WTC11 (cell line): ENCODE measurements at regions not wholly inside any gene's neighbourhood (a gene's known extent, or its start where the extent isn't known, plus 50 kb on each side); places are given as distances from the start of the nearest gene placed in this dataset.

Source experiments
- ATAC-seq: fragments of 200-7000 bp; cut with Tn5 transposase; 2 replicates; pipeline ENCODE4 v1.10.0; 2021; ENCODE audit warnings: mild to moderate bottlenecking, moderate library complexity
- CTCF ChIA-PET: fragments of 300-600 bp; sonication (Branson Sonifier 250); formaldehyde crosslinking; loops from one replicate; lab custom pipeline; 2021; ENCODE audit warnings: antibody characterized with exemption; lab: Charles Lee
- POLR2A ChIA-PET: fragments of 350-600 bp; sonication (Branson Sonifier 250); formaldehyde crosslinking; loops from one replicate; lab custom pipeline; 2021; ENCODE audit warnings: antibody characterized with exemption; lab: Charles Lee
- DNase-seq: peaks from one replicate; pipeline ENCODE4 v3.0.0; 2021; ENCODE audit warnings: low spot score
- H3K27ac Mint-ChIP-seq: 2 replicates; pipeline ENCODE4 v1.8.0; 2021; ENCODE audit warnings: mixed read lengths
- H3K27me3 Mint-ChIP-seq: 2 replicates; pipeline ENCODE4 v1.8.0; 2021; ENCODE audit warnings: low read depth, mild to moderate bottlenecking, moderate library complexity, mixed read lengths
- H3K36me3 Mint-ChIP-seq: 2 replicates; pipeline ENCODE4 v1.8.0; 2021; ENCODE audit warnings: mixed read lengths
- H3K4me1 Mint-ChIP-seq: 2 replicates; pipeline ENCODE4 v1.8.0; 2022; ENCODE audit warnings: mixed read lengths
- H3K4me3 Mint-ChIP-seq: 2 replicates; pipeline ENCODE4 v1.8.0; 2021; ENCODE audit warnings: mild to moderate bottlenecking, moderate library complexity, mixed read lengths
- H3K9me3 Mint-ChIP-seq: 2 replicates; pipeline ENCODE4 v1.8.0; 2021; ENCODE audit warnings: mixed read lengths
- KAT7 ChIP-seq: sonication (generic); formaldehyde crosslinking; IDR thresholded peaks from 2 replicates; pipeline ENCODE4 v1.8.1; 2023; ENCODE audit warnings: missing genetic modification reagents, mild to moderate bottlenecking, borderline replicate concordance
- NFYB ChIP-seq: sonication (generic); formaldehyde crosslinking; conservative IDR thresholded peaks from 2 replicates; pipeline ENCODE4 v1.8.0; 2022; ENCODE audit warnings: low read depth, missing genetic modification reagents
- NR1H2 ChIP-seq: sonication (generic); formaldehyde crosslinking; IDR thresholded peaks from 2 replicates; pipeline ENCODE4 v1.9.0; 2021; ENCODE audit warnings: mild to moderate bottlenecking, moderate library complexity, missing genetic modification reagents
- NR2C2 ChIP-seq: sonication (generic); formaldehyde crosslinking; IDR thresholded peaks from 2 replicates; pipeline ENCODE4 v1.8.0; 2022; ENCODE audit warnings: mild to moderate bottlenecking, missing genetic modification reagents
- RORB ChIP-seq: fragments of 250-450 bp; sonication (Bioruptor Pico); IDR thresholded peaks from 2 replicates; pipeline ENCODE4 v1.9.0; 2021; ENCODE audit warnings: mild to moderate bottlenecking
- TEAD1 ChIP-seq: sonication (generic); formaldehyde crosslinking; IDR thresholded peaks from 2 replicates; pipeline ENCODE4 v1.8.0; 2022; ENCODE audit warnings: mild to moderate bottlenecking, missing genetic modification reagents
- TP53 ChIP-seq: sonication (generic); formaldehyde crosslinking; IDR thresholded peaks from 2 replicates; pipeline ENCODE4 v1.8.1; 2023; ENCODE audit warnings: mild to moderate bottlenecking, missing genetic modification reagents
- ZNF138 ChIP-seq: sonication (generic); formaldehyde crosslinking; conservative IDR thresholded peaks from 2 replicates; pipeline ENCODE4 v1.8.1; 2022; ENCODE audit warnings: mild to moderate bottlenecking, moderate library complexity, missing genetic modification reagents
- ZNF416 ChIP-seq: fragments of 250-450 bp; sonication (Bioruptor Pico); IDR thresholded peaks from 2 replicates; pipeline ENCODE4 v1.9.0; 2021; ENCODE audit warnings: mild to moderate bottlenecking, inconsistent platforms
- ZNF423 ChIP-seq: fragments of 250-450 bp; sonication (Bioruptor Pico); IDR thresholded peaks from 2 replicates; pipeline ENCODE4 v2.1.2; 2022; ENCODE audit warnings: mild to moderate bottlenecking, moderate library complexity
- TF ChIP-seq, protein P1 (sequence below): fragments of 250-450 bp; sonication (Bioruptor Pico); conservative IDR thresholded peaks from 2 replicates; pipeline ENCODE4 v1.9.0; 2021; ENCODE audit warnings: mild to moderate bottlenecking
- TF ChIP-seq, protein P2 (sequence below): sonication (generic); formaldehyde crosslinking; IDR thresholded peaks from 2 replicates; pipeline ENCODE4 v1.8.1; 2022; ENCODE audit warnings: low read depth, mild to moderate bottlenecking, moderate library complexity, missing genetic modification reagents, borderline replicate concordance
- TF ChIP-seq, protein P3 (sequence below): sonication (generic); formaldehyde crosslinking; IDR thresholded peaks from 2 replicates; pipeline ENCODE4 v1.8.0; 2023; ENCODE audit warnings: missing genetic modification reagents, mild to moderate bottlenecking, borderline replicate concordance
- TF ChIP-seq, protein P4 (sequence below): sonication (generic); formaldehyde crosslinking; IDR thresholded peaks from 2 replicates; pipeline ENCODE4 v1.8.1; 2023; ENCODE audit warnings: mild to moderate bottlenecking, missing genetic modification reagents
- TF ChIP-seq, protein P5 (sequence below): sonication (generic); formaldehyde crosslinking; IDR thresholded peaks from 2 replicates; pipeline ENCODE4 v1.8.1; 2022; ENCODE audit warnings: mild to moderate bottlenecking, moderate library complexity, missing genetic modification reagents
- TF ChIP-seq, protein P6 (sequence below): sonication (generic); formaldehyde crosslinking; IDR thresholded peaks from 2 replicates; pipeline ENCODE4 v1.8.1; 2023; ENCODE audit warnings: mild to moderate bottlenecking, missing genetic modification reagents, borderline replicate concordance
- TF ChIP-seq, protein P7 (sequence below): sonication (generic); formaldehyde crosslinking; IDR thresholded peaks from 2 replicates; pipeline ENCODE4 v1.8.0; 2022; ENCODE audit warnings: mild to moderate bottlenecking, missing genetic modification reagents

DNA sequence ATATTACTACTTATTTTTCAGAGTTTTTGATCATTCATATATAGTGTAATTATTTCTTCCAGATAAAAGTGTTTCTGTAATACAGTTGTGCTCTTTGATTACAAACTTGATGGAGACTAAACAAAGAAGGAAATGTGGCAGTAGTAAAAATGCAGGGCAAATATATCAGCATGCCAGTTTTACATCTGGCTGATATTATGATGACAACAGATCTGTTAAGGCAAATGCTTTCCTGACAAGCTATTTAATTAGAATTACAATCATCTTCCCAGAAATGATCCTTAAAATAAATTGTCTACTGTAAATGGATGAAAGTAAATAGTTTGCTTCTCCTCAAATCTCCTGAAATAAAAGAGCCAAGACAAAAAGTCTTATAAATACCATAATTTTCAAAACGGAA is 1659.8 kb downstream of the BRINP3 start (continued):
- TF ChIP-seq, protein P1, sequence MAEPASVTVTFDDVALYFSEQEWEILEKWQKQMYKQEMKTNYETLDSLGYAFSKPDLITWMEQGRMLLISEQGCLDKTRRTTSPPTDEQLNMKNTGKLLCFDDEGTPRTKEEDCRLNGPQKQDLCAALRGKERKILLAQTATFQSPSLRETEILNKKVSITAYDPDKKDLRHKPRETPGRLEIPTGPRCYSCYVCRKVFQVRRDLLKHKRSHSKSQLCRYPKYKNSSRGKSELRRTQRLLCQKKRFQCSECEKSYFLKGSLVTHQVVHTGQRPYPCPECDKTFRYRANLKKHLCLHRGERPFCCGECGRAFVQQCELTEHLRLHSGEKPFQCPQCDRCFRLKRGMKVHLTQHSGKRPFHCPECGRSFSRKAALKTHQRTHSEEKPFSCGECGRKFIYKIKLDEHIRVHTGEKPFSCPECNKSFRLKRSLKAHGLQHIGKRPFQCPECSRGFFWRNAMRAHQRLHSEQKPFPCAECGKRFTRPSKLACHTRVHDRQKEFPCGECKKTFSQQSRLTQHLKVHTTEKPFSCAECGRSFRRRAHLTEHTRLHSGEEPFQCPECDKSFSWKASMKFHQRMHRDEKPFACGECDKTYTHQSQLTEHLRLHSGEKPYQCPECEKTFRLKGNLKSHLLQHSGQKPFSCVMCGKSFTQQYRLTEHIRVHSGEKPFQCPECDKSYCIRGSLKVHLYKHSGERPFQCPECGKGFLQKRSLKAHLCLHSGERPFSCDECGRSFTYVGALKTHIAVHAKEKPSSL (CRISPR knock-in tag) = no peak
- TF ChIP-seq RORB (CRISPR knock-in tag) (no peak), NFYB (no peak), TEAD1 (no peak), NR2C2 (CRISPR knock-in tag) (no peak)
- TF ChIP-seq, protein P2, sequence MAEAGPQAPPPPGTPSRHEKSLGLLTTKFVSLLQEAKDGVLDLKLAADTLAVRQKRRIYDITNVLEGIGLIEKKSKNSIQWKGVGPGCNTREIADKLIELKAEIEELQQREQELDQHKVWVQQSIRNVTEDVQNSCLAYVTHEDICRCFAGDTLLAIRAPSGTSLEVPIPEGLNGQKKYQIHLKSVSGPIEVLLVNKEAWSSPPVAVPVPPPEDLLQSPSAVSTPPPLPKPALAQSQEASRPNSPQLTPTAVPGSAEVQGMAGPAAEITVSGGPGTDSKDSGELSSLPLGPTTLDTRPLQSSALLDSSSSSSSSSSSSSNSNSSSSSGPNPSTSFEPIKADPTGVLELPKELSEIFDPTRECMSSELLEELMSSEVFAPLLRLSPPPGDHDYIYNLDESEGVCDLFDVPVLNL = no peak
- TF ChIP-seq, protein P3, sequence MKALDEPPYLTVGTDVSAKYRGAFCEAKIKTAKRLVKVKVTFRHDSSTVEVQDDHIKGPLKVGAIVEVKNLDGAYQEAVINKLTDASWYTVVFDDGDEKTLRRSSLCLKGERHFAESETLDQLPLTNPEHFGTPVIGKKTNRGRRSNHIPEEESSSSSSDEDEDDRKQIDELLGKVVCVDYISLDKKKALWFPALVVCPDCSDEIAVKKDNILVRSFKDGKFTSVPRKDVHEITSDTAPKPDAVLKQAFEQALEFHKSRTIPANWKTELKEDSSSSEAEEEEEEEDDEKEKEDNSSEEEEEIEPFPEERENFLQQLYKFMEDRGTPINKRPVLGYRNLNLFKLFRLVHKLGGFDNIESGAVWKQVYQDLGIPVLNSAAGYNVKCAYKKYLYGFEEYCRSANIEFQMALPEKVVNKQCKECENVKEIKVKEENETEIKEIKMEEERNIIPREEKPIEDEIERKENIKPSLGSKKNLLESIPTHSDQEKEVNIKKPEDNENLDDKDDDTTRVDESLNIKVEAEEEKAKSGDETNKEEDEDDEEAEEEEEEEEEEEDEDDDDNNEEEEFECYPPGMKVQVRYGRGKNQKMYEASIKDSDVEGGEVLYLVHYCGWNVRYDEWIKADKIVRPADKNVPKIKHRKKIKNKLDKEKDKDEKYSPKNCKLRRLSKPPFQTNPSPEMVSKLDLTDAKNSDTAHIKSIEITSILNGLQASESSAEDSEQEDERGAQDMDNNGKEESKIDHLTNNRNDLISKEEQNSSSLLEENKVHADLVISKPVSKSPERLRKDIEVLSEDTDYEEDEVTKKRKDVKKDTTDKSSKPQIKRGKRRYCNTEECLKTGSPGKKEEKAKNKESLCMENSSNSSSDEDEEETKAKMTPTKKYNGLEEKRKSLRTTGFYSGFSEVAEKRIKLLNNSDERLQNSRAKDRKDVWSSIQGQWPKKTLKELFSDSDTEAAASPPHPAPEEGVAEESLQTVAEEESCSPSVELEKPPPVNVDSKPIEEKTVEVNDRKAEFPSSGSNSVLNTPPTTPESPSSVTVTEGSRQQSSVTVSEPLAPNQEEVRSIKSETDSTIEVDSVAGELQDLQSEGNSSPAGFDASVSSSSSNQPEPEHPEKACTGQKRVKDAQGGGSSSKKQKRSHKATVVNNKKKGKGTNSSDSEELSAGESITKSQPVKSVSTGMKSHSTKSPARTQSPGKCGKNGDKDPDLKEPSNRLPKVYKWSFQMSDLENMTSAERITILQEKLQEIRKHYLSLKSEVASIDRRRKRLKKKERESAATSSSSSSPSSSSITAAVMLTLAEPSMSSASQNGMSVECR (CRISPR knock-in tag) = no peak
- TF ChIP-seq, protein P4, sequence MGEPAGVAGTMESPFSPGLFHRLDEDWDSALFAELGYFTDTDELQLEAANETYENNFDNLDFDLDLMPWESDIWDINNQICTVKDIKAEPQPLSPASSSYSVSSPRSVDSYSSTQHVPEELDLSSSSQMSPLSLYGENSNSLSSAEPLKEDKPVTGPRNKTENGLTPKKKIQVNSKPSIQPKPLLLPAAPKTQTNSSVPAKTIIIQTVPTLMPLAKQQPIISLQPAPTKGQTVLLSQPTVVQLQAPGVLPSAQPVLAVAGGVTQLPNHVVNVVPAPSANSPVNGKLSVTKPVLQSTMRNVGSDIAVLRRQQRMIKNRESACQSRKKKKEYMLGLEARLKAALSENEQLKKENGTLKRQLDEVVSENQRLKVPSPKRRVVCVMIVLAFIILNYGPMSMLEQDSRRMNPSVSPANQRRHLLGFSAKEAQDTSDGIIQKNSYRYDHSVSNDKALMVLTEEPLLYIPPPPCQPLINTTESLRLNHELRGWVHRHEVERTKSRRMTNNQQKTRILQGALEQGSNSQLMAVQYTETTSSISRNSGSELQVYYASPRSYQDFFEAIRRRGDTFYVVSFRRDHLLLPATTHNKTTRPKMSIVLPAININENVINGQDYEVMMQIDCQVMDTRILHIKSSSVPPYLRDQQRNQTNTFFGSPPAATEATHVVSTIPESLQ (CRISPR knock-in tag) = no peak

DNA sequence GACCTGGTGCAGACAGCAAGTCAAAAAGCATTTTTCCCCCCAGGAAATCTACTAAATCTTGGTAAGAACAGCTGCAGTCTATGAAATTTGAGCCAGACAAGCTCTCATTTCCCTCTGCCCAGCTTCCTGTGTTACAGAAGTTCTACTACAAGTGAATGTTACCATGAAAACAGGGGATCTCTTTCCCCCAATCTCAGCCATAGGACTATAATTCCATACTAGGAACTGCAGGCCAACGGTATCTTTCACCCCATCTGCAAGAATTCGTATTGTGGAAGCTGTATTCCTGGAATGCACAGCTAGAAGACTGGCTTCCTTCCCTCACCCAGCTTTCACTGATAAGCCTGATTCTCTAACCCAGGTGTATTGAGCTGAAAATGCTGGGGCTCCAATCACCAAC is 1655.4 kb downstream of the BRINP3 start:
- Mint-ChIP-seq H3K36me3 (no peaks in the 10 kb centered on the region), H3K4me1 (peaks cover 17% of the 10 kb centered on the region), H3K9me3 (no peaks in the 10 kb centered on the region), H3K4me3 (no peak overlapping the region), H3K27me3 (no peaks in the 10 kb centered on the region), H3K27ac (no peak overlapping the region)
- CTCF ChIA-PET = interaction anchor here (0.9 kb wide), 1 partner anchor 40 kb away, joined by 4 read pairs; no protein-coding TSS in a partner anchor
- no peak for DNase-seq
- peak; percentile 74 for ATAC-seq
- POLR2A ChIA-PET = no interaction called here
- TF ChIP-seq NR1H2 = no peak
- no peak for TF ChIP-seq TP53 (CRISPR knock-in tag)
- TF ChIP-seq, protein P5, sequence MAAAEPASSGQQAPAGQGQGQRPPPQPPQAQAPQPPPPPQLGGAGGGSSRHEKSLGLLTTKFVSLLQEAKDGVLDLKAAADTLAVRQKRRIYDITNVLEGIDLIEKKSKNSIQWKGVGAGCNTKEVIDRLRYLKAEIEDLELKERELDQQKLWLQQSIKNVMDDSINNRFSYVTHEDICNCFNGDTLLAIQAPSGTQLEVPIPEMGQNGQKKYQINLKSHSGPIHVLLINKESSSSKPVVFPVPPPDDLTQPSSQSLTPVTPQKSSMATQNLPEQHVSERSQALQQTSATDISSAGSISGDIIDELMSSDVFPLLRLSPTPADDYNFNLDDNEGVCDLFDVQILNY (CRISPR knock-in tag) = no peak
- TF ChIP-seq, protein P1 (CRISPR knock-in tag) = no peak
- TF ChIP-seq ZNF416 (CRISPR knock-in tag) = no peak
- TF ChIP-seq KAT7 = no peak
- TF ChIP-seq, protein P6, sequence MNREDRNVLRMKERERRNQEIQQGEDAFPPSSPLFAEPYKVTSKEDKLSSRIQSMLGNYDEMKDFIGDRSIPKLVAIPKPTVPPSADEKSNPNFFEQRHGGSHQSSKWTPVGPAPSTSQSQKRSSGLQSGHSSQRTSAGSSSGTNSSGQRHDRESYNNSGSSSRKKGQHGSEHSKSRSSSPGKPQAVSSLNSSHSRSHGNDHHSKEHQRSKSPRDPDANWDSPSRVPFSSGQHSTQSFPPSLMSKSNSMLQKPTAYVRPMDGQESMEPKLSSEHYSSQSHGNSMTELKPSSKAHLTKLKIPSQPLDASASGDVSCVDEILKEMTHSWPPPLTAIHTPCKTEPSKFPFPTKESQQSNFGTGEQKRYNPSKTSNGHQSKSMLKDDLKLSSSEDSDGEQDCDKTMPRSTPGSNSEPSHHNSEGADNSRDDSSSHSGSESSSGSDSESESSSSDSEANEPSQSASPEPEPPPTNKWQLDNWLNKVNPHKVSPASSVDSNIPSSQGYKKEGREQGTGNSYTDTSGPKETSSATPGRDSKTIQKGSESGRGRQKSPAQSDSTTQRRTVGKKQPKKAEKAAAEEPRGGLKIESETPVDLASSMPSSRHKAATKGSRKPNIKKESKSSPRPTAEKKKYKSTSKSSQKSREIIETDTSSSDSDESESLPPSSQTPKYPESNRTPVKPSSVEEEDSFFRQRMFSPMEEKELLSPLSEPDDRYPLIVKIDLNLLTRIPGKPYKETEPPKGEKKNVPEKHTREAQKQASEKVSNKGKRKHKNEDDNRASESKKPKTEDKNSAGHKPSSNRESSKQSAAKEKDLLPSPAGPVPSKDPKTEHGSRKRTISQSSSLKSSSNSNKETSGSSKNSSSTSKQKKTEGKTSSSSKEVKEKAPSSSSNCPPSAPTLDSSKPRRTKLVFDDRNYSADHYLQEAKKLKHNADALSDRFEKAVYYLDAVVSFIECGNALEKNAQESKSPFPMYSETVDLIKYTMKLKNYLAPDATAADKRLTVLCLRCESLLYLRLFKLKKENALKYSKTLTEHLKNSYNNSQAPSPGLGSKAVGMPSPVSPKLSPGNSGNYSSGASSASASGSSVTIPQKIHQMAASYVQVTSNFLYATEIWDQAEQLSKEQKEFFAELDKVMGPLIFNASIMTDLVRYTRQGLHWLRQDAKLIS = no peak
- TF ChIP-seq ZNF423 (CRISPR knock-in tag) = no peak
- TF ChIP-seq, protein P7, sequence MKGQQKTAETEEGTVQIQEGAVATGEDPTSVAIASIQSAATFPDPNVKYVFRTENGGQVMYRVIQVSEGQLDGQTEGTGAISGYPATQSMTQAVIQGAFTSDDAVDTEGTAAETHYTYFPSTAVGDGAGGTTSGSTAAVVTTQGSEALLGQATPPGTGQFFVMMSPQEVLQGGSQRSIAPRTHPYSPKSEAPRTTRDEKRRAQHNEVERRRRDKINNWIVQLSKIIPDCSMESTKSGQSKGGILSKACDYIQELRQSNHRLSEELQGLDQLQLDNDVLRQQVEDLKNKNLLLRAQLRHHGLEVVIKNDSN (CRISPR knock-in tag) = no peak
- TF ChIP-seq ZNF138 (CRISPR knock-in tag) = no peak
